SH-SY5Y (cell line): ENCODE measurements at regions not wholly inside any gene's neighbourhood (a gene's known extent, or its start where the extent isn't known, plus 50 kb on each side); places are given as distances from the start of the nearest gene placed in this dataset.

Experiments used
- GATA2 ChIP-seq: IDR thresholded peaks from 2 replicates; pipeline ENCODE4 v1.6.1; 2011; ENCODE audit warnings: mild to moderate bottlenecking, low read depth, low read length
- GATA3 ChIP-seq: IDR thresholded peaks from 2 replicates; pipeline ENCODE4 v1.6.1; 2011; ENCODE audit warnings: low read depth, mild to moderate bottlenecking, low read length, moderate library complexity

DNA sequence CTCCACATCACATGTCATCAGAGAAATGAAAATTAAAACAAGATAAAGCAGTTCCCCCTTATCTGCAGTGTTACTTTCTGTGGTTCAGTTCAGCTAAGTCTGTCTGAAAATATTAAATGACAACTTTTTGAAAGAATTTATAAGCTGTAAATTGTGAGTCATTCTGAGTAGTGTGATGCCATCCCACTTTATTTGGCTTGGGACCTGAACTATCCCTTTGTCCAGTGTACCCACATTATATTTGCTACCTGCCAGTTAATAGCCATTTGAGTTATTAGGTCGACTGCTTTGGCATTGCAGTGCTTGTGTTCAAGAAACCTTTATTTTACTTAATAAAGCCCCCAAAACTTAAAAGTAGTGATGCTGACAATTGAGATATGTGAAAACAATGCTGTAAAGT, 804.2 kb downstream of the ANKRD7 start:
- no peak for TF ChIP-seq GATA3
- no peak for TF ChIP-seq GATA2
